Adrenal gland (tissue), 5 donors: ENCODE measurements at regions not wholly inside any gene's neighbourhood (a gene's known extent, or its start where the extent isn't known, plus 50 kb on each side); places are given as distances from the start of the nearest gene placed in this dataset.

Source experiments
- CTCF ChIP-seq, 6 experiments: fragments of 450-650 bp in 4 of 6; fragments of 200-600 bp in 2 of 6; sonication (generic) in 1 of 6; IDR thresholded peaks; 1 replicate in 5 of 6; 2 replicates in 1 of 6; pipeline versions ENCODE4 v1.5.1 to v1.8.0; 2016 to 2021; ENCODE audit warnings: antibody characterized with exemption in 6 of 6, mild to moderate bottlenecking in 2 of 6, moderate library complexity in 1 of 6
- POLR2A ChIP-seq, 2 donors: fragments of 450-650 bp; IDR thresholded peaks; one replicate each; pipeline ENCODE4 v1.6.1; 2017; ENCODE audit warnings: antibody characterized with exemption in 2 of 2, mild to moderate bottlenecking in 2 of 2, moderate library complexity in 1 of 2
- donor health status: DM: no; HTN: no; CAD: no.

GRCh38 chr17:77675816-77676215 is 282.7 kb upstream of the TNRC6C start:
- TF ChIP-seq CTCF (IDR thresholded peaks at IDR 0.05) = no peak
- TF ChIP-seq POLR2A (IDR thresholded peaks at IDR 0.05) = no peak
